ENCODE measurements at regions not wholly inside any gene's neighbourhood (a gene's known extent, or its start where the extent isn't known, plus 50 kb on each side); places are given as distances from the start of the nearest gene placed in this dataset.

DNA sequence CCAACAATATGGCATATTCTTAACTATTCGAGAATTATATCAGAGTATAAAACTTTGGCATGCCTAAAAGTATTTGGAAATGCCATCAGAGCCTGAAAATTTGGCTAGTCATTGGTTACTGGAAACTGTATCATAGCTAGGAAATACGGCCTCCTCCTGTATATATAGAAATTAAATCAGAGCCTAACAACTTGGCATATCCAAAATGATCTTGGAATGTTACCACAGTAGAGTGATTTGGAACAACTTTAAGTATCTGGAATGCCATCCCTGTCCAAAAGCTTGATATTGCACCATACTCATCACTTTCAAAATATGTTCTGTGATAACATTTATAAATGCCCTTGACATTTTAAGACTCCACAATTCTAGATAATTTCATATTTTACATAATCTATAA, 335.8 kb downstream of the SLITRK1 start:
- TF ChIP-seq, protein P1, sequence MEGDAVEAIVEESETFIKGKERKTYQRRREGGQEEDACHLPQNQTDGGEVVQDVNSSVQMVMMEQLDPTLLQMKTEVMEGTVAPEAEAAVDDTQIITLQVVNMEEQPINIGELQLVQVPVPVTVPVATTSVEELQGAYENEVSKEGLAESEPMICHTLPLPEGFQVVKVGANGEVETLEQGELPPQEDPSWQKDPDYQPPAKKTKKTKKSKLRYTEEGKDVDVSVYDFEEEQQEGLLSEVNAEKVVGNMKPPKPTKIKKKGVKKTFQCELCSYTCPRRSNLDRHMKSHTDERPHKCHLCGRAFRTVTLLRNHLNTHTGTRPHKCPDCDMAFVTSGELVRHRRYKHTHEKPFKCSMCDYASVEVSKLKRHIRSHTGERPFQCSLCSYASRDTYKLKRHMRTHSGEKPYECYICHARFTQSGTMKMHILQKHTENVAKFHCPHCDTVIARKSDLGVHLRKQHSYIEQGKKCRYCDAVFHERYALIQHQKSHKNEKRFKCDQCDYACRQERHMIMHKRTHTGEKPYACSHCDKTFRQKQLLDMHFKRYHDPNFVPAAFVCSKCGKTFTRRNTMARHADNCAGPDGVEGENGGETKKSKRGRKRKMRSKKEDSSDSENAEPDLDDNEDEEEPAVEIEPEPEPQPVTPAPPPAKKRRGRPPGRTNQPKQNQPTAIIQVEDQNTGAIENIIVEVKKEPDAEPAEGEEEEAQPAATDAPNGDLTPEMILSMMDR (conservative IDR thresholded peaks at IDR 0.05; ENCODE audit: low read length), result no peak
- TF ChIP-seq EZH2phosphoT487 (IDR thresholded peaks at IDR 0.05; ENCODE audit: borderline replicate concordance, low read depth, low read length), result no peak
